ENCODE measurements at regions not wholly inside any gene's neighbourhood (a gene's known extent, or its start where the extent isn't known, plus 50 kb on each side); places are given as distances from the start of the nearest gene placed in this dataset.

GRCh38 chr17:14901376-14901775 lies 363.8 kb downstream of the PMP22 start:
- H3K9me2 ChIP-seq (replicated peaks; ENCODE audit: insufficient read depth, low read length), result peaks cover 4% of the 10 kb centered on the region; the same call in 1 of the 2 replicates
- H3K9me3 ChIP-seq (ENCODE audit: low read length), result peaks cover 9% of the 10 kb centered on the region; the same call in 1 of the 2 replicates
- no peaks in the 10 kb centered on the region for H3K79me2 ChIP-seq (ENCODE audit: low read length)
- no peak overlapping the region for H2AFZ ChIP-seq (ENCODE audit: low read length)
- no peak overlapping the region for H3K4me3 ChIP-seq (ENCODE audit: low read length)
- no peak for DNase-seq
- H3K9ac ChIP-seq (ENCODE audit: low read length), result no peak overlapping the region
- no peak overlapping the region for H3K27ac ChIP-seq (ENCODE audit: low read length)
- H3K36me3 ChIP-seq (ENCODE audit: insufficient read depth, low read length), result no peaks in the 10 kb centered on the region
- H4K20me1 ChIP-seq (ENCODE audit: insufficient read depth, low read depth, low read length), result no peaks in the 10 kb centered on the region
- 0 out of 2 replicates have a peak, but pooled peaks cover 2% of the 10 kb centered on the region for H3K4me1 ChIP-seq (ENCODE audit: low read length)
- no peak overlapping the region for H3K4me2 ChIP-seq (ENCODE audit: low read depth, low read length, poor library complexity, severe bottlenecking)
- H3K27me3 ChIP-seq (ENCODE audit: low read length), result no peaks in the 10 kb centered on the region

DNA sequence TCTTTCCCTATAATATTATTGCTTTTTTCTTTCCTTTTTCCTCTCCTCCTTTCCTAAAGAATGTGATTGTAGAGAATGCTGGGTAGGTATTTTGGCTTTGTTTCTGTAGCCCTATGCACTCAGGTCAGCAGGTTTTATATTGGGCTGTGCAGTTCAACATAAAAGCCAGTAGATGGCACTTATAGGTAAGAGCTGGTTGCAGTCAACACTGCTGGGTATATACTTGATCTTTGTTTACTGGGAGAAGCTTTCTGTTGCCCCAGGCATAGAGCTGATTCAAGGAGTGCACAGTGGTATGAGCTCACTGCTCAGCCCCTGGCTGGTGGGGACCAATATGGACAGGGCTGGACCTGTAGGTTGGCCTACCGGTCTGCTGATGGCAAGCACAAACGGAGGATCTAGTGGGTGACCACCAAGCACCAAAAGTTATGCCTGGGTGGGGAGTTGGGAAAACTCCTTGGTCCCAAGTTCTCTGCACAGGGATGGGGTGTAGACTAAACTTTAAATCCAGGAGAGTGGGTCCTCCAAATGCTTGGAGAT lies 378.9 kb downstream of the PMP22 start:
- Histone ChIP-seq H3K36me3 (ENCODE audit: insufficient read depth, low read length) (no peaks in the 10 kb centered on the region), H3K27ac (ENCODE audit: low read length) (no peak overlapping the region), H3K4me2 (ENCODE audit: low read depth, low read length, poor library complexity, severe bottlenecking) (no peak overlapping the region), H3K9me2 (replicated peaks; ENCODE audit: insufficient read depth, low read length) (no peaks in the 10 kb centered on the region), H3K9ac (ENCODE audit: low read length) (no peak overlapping the region), H4K20me1 (ENCODE audit: insufficient read depth, low read depth, low read length) (no peaks in the 10 kb centered on the region), H3K4me3 (ENCODE audit: low read length) (no peak overlapping the region), H3K9me3 (ENCODE audit: low read length) (peaks cover 7% of the 10 kb centered on the region; the same call in 1 of the 2 replicates), H3K79me2 (ENCODE audit: low read length) (no peaks in the 10 kb centered on the region), H3K4me1 (ENCODE audit: low read length) (no peaks in the 10 kb centered on the region), H3K27me3 (ENCODE audit: low read length) (no peaks in the 10 kb centered on the region), H2AFZ (ENCODE audit: low read length) (no peak overlapping the region)
- DNase-seq, result peak; percentile 74

- no peak for DNase-seq
- H3K9me3 ChIP-seq (ENCODE audit: low read length), result peaks cover 7% of the 10 kb centered on the region; the same call in 1 of the 2 replicates
- H3K27ac ChIP-seq (ENCODE audit: low read length), result no peak overlapping the region
- no peaks in the 10 kb centered on the region for H3K4me1 ChIP-seq (ENCODE audit: low read length)
- H3K4me3 ChIP-seq (ENCODE audit: low read length), result no peak overlapping the region
- H3K9me2 ChIP-seq (replicated peaks; ENCODE audit: insufficient read depth, low read length), result no peaks in the 10 kb centered on the region
- no peak overlapping the region for H3K9ac ChIP-seq (ENCODE audit: low read length)
- no peak overlapping the region for H3K4me2 ChIP-seq (ENCODE audit: low read depth, low read length, poor library complexity, severe bottlenecking)
- no peaks in the 10 kb centered on the region for H3K79me2 ChIP-seq (ENCODE audit: low read length)
- H3K27me3 ChIP-seq (ENCODE audit: low read length), result no peaks in the 10 kb centered on the region
- no peak overlapping the region for H2AFZ ChIP-seq (ENCODE audit: low read length)
- no peaks in the 10 kb centered on the region for H4K20me1 ChIP-seq (ENCODE audit: insufficient read depth, low read depth, low read length)
- H3K36me3 ChIP-seq (ENCODE audit: insufficient read depth, low read length), result no peaks in the 10 kb centered on the region
These were observed 383.0 kb downstream of the PMP22 start for GRCh38 chr17:14882131-14882530.

- H2AFZ ChIP-seq (ENCODE audit: low read length), result no peak overlapping the region
These were observed 389.3 kb downstream of the PMP22 start for GRCh38 chr17:14875557-14876412.

GRCh38 chr17:14873996-14874395 lies 391.1 kb downstream of the PMP22 start:
- DNase-seq, result no peak
- Histone ChIP-seq H3K4me2 (ENCODE audit: low read depth, low read length, poor library complexity, severe bottlenecking) (no peak overlapping the region), H3K4me3 (ENCODE audit: low read length) (no peak overlapping the region), H3K9me2 (replicated peaks; ENCODE audit: insufficient read depth, low read length) (no peaks in the 10 kb centered on the region), H2AFZ (ENCODE audit: low read length) (no peak overlapping the region), H3K4me1 (ENCODE audit: low read length) (no peaks in the 10 kb centered on the region), H3K9me3 (ENCODE audit: low read length) (no peaks in the 10 kb centered on the region), H3K36me3 (ENCODE audit: insufficient read depth, low read length) (no peaks in the 10 kb centered on the region), H3K27me3 (ENCODE audit: low read length) (no peaks in the 10 kb centered on the region; the same call in 1 of the 2 replicates), H3K9ac (ENCODE audit: low read length) (no peak overlapping the region), H3K27ac (ENCODE audit: low read length) (no peak overlapping the region), H4K20me1 (ENCODE audit: insufficient read depth, low read depth, low read length) (no peaks in the 10 kb centered on the region), H3K79me2 (ENCODE audit: low read length) (no peaks in the 10 kb centered on the region)

More at GRCh38 chr17:14875557-14876412, 389.3 kb downstream of the PMP22 start:
- Histone ChIP-seq H3K9me2 (replicated peaks; ENCODE audit: insufficient read depth, low read length) (no peaks in the 10 kb centered on the region), H3K9ac (ENCODE audit: low read length) (no peak overlapping the region), H3K4me1 (ENCODE audit: low read length) (no peaks in the 10 kb centered on the region), H3K27me3 (ENCODE audit: low read length) (no peaks in the 10 kb centered on the region; the same call in 1 of the 2 replicates), H3K4me3 (ENCODE audit: low read length) (no peak overlapping the region), H3K9me3 (ENCODE audit: low read length) (no peaks in the 10 kb centered on the region), H3K36me3 (ENCODE audit: insufficient read depth, low read length) (no peaks in the 10 kb centered on the region), H3K27ac (ENCODE audit: low read length) (no peak overlapping the region), H4K20me1 (ENCODE audit: insufficient read depth, low read depth, low read length) (no peaks in the 10 kb centered on the region), H3K4me2 (ENCODE audit: low read depth, low read length, poor library complexity, severe bottlenecking) (no peak overlapping the region), H3K79me2 (ENCODE audit: low read length) (no peaks in the 10 kb centered on the region)
- no peak for DNase-seq

DNA sequence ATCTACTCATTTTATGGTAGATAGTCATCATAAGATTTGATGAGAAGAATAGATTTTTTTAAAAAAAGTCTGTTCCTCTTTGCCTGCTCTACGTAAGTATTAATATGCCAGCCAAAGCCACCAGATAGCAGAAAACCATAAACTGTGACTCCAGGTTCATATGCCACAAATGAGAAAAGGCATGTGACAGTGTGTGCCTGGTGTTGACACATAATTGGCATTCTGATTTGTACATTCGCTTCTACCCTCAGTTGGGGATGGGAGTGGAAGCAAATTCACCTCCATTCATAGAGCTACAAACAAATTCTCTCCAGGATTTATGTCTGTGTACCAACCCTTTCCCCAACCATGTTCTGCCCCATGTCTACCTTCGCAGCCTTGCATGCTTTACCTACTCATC lies 391.6 kb downstream of the PMP22 start:
- Histone ChIP-seq H3K9me3 (ENCODE audit: low read length) (no peaks in the 10 kb centered on the region), H3K27ac (ENCODE audit: low read length) (no peak overlapping the region), H3K27me3 (ENCODE audit: low read length) (no peaks in the 10 kb centered on the region; the same call in 1 of the 2 replicates), H3K4me2 (ENCODE audit: low read depth, low read length, poor library complexity, severe bottlenecking) (no peak overlapping the region), H3K9ac (ENCODE audit: low read length) (no peak overlapping the region), H3K9me2 (replicated peaks; ENCODE audit: insufficient read depth, low read length) (no peaks in the 10 kb centered on the region), H4K20me1 (ENCODE audit: insufficient read depth, low read depth, low read length) (no peaks in the 10 kb centered on the region), H3K4me1 (ENCODE audit: low read length) (no peaks in the 10 kb centered on the region), H2AFZ (ENCODE audit: low read length) (no peak overlapping the region), H3K4me3 (ENCODE audit: low read length) (no peak overlapping the region), H3K79me2 (ENCODE audit: low read length) (no peaks in the 10 kb centered on the region), H3K36me3 (ENCODE audit: insufficient read depth, low read length) (no peaks in the 10 kb centered on the region)
- DNase-seq, result no peak

- no peak for DNase-seq
- Histone ChIP-seq H3K79me2 (ENCODE audit: low read length) (no peaks in the 10 kb centered on the region), H3K27ac (ENCODE audit: low read length) (no peak overlapping the region), H3K9me2 (replicated peaks; ENCODE audit: insufficient read depth, low read length) (peaks cover 3% of the 10 kb centered on the region; the same call in 1 of the 2 replicates), H3K27me3 (ENCODE audit: low read length) (no peaks in the 10 kb centered on the region; the same call in 1 of the 2 replicates), H3K4me1 (ENCODE audit: low read length) (no peaks in the 10 kb centered on the region), H3K4me3 (ENCODE audit: low read length) (no peak overlapping the region), H3K9ac (ENCODE audit: low read length) (no peak overlapping the region), H2AFZ (ENCODE audit: low read length) (no peak overlapping the region), H3K4me2 (ENCODE audit: low read depth, low read length, poor library complexity, severe bottlenecking) (no peak overlapping the region), H3K9me3 (ENCODE audit: low read length) (no peaks in the 10 kb centered on the region), H3K36me3 (ENCODE audit: insufficient read depth, low read length) (no peaks in the 10 kb centered on the region), H4K20me1 (ENCODE audit: insufficient read depth, low read depth, low read length) (no peaks in the 10 kb centered on the region)
These were observed 393.2 kb downstream of the PMP22 start for GRCh38 chr17:14871921-14872320.

DNA sequence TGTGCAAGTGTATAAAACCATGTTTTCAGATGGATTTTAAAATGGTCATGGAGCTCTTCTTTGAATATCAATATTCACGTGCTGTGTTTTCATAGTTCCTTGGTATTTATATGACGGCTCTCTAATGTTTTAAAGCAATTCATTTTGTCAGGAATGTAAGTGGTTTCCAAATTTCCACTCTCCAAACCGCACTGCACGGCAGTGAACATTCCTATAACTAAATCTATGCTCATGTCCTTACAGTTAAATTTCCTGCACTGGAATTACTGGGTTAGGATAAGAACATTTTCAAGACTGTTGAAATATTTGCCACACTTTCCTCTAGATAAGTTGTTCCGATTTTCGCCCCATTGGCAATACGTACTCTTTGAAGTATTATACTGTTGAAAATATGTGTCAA lies 398.9 kb downstream of the PMP22 start:
- no peak overlapping the region for H3K4me3 ChIP-seq (ENCODE audit: low read length)
- no peaks in the 10 kb centered on the region for H3K79me2 ChIP-seq (ENCODE audit: low read length)
- H3K4me1 ChIP-seq (ENCODE audit: low read length), result no peaks in the 10 kb centered on the region
- no peak for DNase-seq
- no peak overlapping the region for H3K9ac ChIP-seq (ENCODE audit: low read length)
- H3K9me3 ChIP-seq (ENCODE audit: low read length), result no peaks in the 10 kb centered on the region
- H2AFZ ChIP-seq (ENCODE audit: low read length), result no peak overlapping the region
- H3K36me3 ChIP-seq (ENCODE audit: insufficient read depth, low read length), result no peaks in the 10 kb centered on the region
- H4K20me1 ChIP-seq (ENCODE audit: insufficient read depth, low read depth, low read length), result no peaks in the 10 kb centered on the region
- no peaks in the 10 kb centered on the region for H3K27me3 ChIP-seq (ENCODE audit: low read length)
- H3K9me2 ChIP-seq (replicated peaks; ENCODE audit: insufficient read depth, low read length), result peaks cover 3% of the 10 kb centered on the region
- no peak overlapping the region for H3K4me2 ChIP-seq (ENCODE audit: low read depth, low read length, poor library complexity, severe bottlenecking)
- no peak overlapping the region for H3K27ac ChIP-seq (ENCODE audit: low read length)
